ENCODE measurements at regions not wholly inside any gene's neighbourhood (a gene's known extent, or its start where the extent isn't known, plus 50 kb on each side); places are given as distances from the start of the nearest gene placed in this dataset.

DNA sequence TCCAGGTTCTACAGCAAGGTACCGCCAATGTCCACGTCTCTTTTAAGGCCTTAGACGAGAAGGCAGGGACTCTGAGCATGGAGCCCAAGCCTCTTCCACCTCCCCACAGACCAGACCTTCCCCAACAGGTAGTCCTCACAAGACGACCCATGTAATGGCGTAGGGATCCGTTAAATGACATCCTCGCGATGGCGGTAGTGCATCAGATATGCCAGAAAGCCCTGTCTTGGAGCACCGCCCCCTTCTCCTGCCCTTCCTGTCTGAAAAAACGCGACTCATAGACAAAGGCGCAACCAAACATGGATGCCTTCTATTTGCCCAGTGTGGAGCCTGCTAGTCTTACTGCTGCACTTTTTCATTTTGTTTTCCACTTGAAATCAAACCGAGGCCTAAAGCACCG, 185.4 kb downstream of the OR13H1 start:
- no peaks in the 10 kb centered on the region for H3K36me3 ChIP-seq (ENCODE audit: control insufficient read depth, insufficient read depth, low read length)
- H3K9me3 ChIP-seq (ENCODE audit: control insufficient read depth, low read length) = no peaks in the 10 kb centered on the region
- no peaks in the 10 kb centered on the region for H3K4me1 ChIP-seq (ENCODE audit: control insufficient read depth, insufficient read depth, low read length, poor library complexity, severe bottlenecking)
- H3K4me3 ChIP-seq (ENCODE audit: insufficient read depth, low read depth, low read length, poor library complexity, severe bottlenecking) = peak overlapping the region; percentile 46
- peak in 1 of 3 donors; percentile 75 for DNase-seq
- H3K27ac ChIP-seq (ENCODE audit: insufficient read depth, low read length, poor library complexity, severe bottlenecking) = no peak overlapping the region
- H3K27me3 ChIP-seq (replicated peaks; ENCODE audit: control insufficient read depth, insufficient read depth, low read length, poor library complexity, severe bottlenecking) = no peaks in the 10 kb centered on the region

DNA sequence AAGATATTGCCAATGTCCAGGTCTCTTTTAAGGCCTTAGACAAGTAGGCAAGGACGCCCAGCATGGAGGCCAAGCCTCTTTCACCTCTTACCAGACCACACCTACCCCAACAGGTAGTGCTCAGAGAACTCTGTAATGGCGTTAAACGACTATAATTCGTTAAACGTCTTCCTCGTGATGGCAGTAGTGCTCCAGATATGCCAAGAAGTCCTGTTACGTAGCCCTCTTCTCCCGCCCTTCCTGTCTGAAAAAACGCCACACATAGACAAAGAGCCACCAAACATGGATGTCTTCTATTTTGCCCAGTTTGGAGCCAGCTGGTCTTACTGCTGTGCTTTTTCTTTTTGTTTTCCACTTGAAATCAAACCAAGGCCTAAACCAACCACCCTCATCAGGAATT, 190.7 kb downstream of the OR13H1 start:
- no peaks in the 10 kb centered on the region for H3K27me3 ChIP-seq (replicated peaks; ENCODE audit: control insufficient read depth, insufficient read depth, low read length, poor library complexity, severe bottlenecking)
- no peak overlapping the region for H3K4me3 ChIP-seq (ENCODE audit: insufficient read depth, low read depth, low read length, poor library complexity, severe bottlenecking)
- no peaks in the 10 kb centered on the region for H3K4me1 ChIP-seq (ENCODE audit: control insufficient read depth, insufficient read depth, low read length, poor library complexity, severe bottlenecking)
- no peak overlapping the region for H3K27ac ChIP-seq (ENCODE audit: insufficient read depth, low read length, poor library complexity, severe bottlenecking)
- peak in 1 of 3 donors; percentile 41 for DNase-seq
- no peaks in the 10 kb centered on the region for H3K36me3 ChIP-seq (ENCODE audit: control insufficient read depth, insufficient read depth, low read length)
- no peaks in the 10 kb centered on the region for H3K9me3 ChIP-seq (ENCODE audit: control insufficient read depth, low read length)

GRCh38 chrX:131735127-131735526, 191.3 kb downstream of the OR13H1 start:
- Histone ChIP-seq H3K36me3 (ENCODE audit: control insufficient read depth, insufficient read depth, low read length) (no peaks in the 10 kb centered on the region), H3K9me3 (ENCODE audit: control insufficient read depth, low read length) (no peaks in the 10 kb centered on the region), H3K4me1 (ENCODE audit: control insufficient read depth, insufficient read depth, low read length, poor library complexity, severe bottlenecking) (no peaks in the 10 kb centered on the region), H3K27me3 (replicated peaks; ENCODE audit: control insufficient read depth, insufficient read depth, low read length, poor library complexity, severe bottlenecking) (no peaks in the 10 kb centered on the region), H3K4me3 (ENCODE audit: insufficient read depth, low read depth, low read length, poor library complexity, severe bottlenecking) (no peak overlapping the region), H3K27ac (ENCODE audit: insufficient read depth, low read length, poor library complexity, severe bottlenecking) (no peak overlapping the region)
- DNase-seq = no peak

DNA sequence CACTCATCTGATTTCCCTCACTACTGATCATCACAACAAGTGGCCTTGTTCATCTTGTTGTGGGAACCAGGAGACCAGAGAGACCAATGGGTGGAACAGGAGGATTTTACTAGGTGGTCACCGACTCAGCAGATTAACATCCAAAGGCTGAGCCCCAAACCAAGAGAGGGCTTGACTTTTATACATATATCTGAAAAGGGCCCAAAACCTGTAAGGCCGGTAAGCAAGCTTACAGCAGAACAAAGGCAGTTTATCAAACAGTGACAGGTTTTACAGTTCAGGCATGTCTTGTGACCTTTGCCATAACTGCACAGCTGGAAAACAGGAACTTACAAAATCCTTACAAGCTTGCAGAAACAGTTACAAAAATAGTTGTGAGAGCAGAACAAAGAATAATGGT, 195.9 kb downstream of the OR13H1 start:
- no peaks in the 10 kb centered on the region for H3K9me3 ChIP-seq (ENCODE audit: control insufficient read depth, low read length)
- no peaks in the 10 kb centered on the region for H3K27me3 ChIP-seq (replicated peaks; ENCODE audit: control insufficient read depth, insufficient read depth, low read length, poor library complexity, severe bottlenecking)
- H3K4me3 ChIP-seq (ENCODE audit: insufficient read depth, low read depth, low read length, poor library complexity, severe bottlenecking) = no peak overlapping the region
- H3K27ac ChIP-seq (ENCODE audit: insufficient read depth, low read length, poor library complexity, severe bottlenecking) = no peak overlapping the region
- no peak for DNase-seq
- H3K4me1 ChIP-seq (ENCODE audit: control insufficient read depth, insufficient read depth, low read length, poor library complexity, severe bottlenecking) = no peaks in the 10 kb centered on the region
- H3K36me3 ChIP-seq (ENCODE audit: control insufficient read depth, insufficient read depth, low read length) = no peaks in the 10 kb centered on the region

GRCh38 chrX:131741103-131741581, 197.3 kb downstream of the OR13H1 start:
- Histone ChIP-seq H3K36me3 (ENCODE audit: control insufficient read depth, insufficient read depth, low read length) (no peaks in the 10 kb centered on the region), H3K9me3 (ENCODE audit: control insufficient read depth, low read length) (no peaks in the 10 kb centered on the region), H3K4me1 (ENCODE audit: control insufficient read depth, insufficient read depth, low read length, poor library complexity, severe bottlenecking) (no peaks in the 10 kb centered on the region), H3K27me3 (replicated peaks; ENCODE audit: control insufficient read depth, insufficient read depth, low read length, poor library complexity, severe bottlenecking) (no peaks in the 10 kb centered on the region), H3K4me3 (ENCODE audit: insufficient read depth, low read depth, low read length, poor library complexity, severe bottlenecking) (peak overlapping the region; percentile 35), H3K27ac (ENCODE audit: insufficient read depth, low read length, poor library complexity, severe bottlenecking) (no peak overlapping the region)
- DNase-seq = peak in 1 of 3 donors; percentile 71

- H3K9me3 ChIP-seq (ENCODE audit: control insufficient read depth, low read length) = no peaks in the 10 kb centered on the region
- H3K27me3 ChIP-seq (replicated peaks; ENCODE audit: control insufficient read depth, insufficient read depth, low read length, poor library complexity, severe bottlenecking) = no peaks in the 10 kb centered on the region
- no peak for DNase-seq
- no peaks in the 10 kb centered on the region for H3K4me1 ChIP-seq (ENCODE audit: control insufficient read depth, insufficient read depth, low read length, poor library complexity, severe bottlenecking)
- no peaks in the 10 kb centered on the region for H3K36me3 ChIP-seq (ENCODE audit: control insufficient read depth, insufficient read depth, low read length)
- no peak overlapping the region for H3K27ac ChIP-seq (ENCODE audit: insufficient read depth, low read length, poor library complexity, severe bottlenecking)
- H3K4me3 ChIP-seq (ENCODE audit: insufficient read depth, low read depth, low read length, poor library complexity, severe bottlenecking) = peak overlapping the region; percentile 62
Measured at GRCh38 chrX:131745942-131746489, 202.1 kb downstream of the OR13H1 start.

- Histone ChIP-seq H3K9me3 (ENCODE audit: control insufficient read depth, low read length) (no peaks in the 10 kb centered on the region), H3K27me3 (replicated peaks; ENCODE audit: control insufficient read depth, insufficient read depth, low read length, poor library complexity, severe bottlenecking) (no peaks in the 10 kb centered on the region), H3K4me1 (ENCODE audit: control insufficient read depth, insufficient read depth, low read length, poor library complexity, severe bottlenecking) (no peaks in the 10 kb centered on the region), H3K27ac (ENCODE audit: insufficient read depth, low read length, poor library complexity, severe bottlenecking) (peak overlapping the region; percentile 30), H3K4me3 (ENCODE audit: insufficient read depth, low read depth, low read length, poor library complexity, severe bottlenecking) (peak overlapping the region; percentile 62), H3K36me3 (ENCODE audit: control insufficient read depth, insufficient read depth, low read length) (no peaks in the 10 kb centered on the region)
- peak in 1 of 3 donors; percentile 69 for DNase-seq
Measured at GRCh38 chrX:131746491-131746968, 202.7 kb downstream of the OR13H1 start.

- peak overlapping the region; percentile 62 for H3K4me3 ChIP-seq (ENCODE audit: insufficient read depth, low read depth, low read length, poor library complexity, severe bottlenecking)
- H3K27ac ChIP-seq (ENCODE audit: insufficient read depth, low read length, poor library complexity, severe bottlenecking) = peak overlapping the region; percentile 30
- no peaks in the 10 kb centered on the region for H3K4me1 ChIP-seq (ENCODE audit: control insufficient read depth, insufficient read depth, low read length, poor library complexity, severe bottlenecking)
- H3K27me3 ChIP-seq (replicated peaks; ENCODE audit: control insufficient read depth, insufficient read depth, low read length, poor library complexity, severe bottlenecking) = no peaks in the 10 kb centered on the region
- H3K36me3 ChIP-seq (ENCODE audit: control insufficient read depth, insufficient read depth, low read length) = no peaks in the 10 kb centered on the region
- no peaks in the 10 kb centered on the region for H3K9me3 ChIP-seq (ENCODE audit: control insufficient read depth, low read length)
- peak in 1 of 3 donors; percentile 69 for DNase-seq
Measured at GRCh38 chrX:131747173-131747572, 203.3 kb downstream of the OR13H1 start.

DNA sequence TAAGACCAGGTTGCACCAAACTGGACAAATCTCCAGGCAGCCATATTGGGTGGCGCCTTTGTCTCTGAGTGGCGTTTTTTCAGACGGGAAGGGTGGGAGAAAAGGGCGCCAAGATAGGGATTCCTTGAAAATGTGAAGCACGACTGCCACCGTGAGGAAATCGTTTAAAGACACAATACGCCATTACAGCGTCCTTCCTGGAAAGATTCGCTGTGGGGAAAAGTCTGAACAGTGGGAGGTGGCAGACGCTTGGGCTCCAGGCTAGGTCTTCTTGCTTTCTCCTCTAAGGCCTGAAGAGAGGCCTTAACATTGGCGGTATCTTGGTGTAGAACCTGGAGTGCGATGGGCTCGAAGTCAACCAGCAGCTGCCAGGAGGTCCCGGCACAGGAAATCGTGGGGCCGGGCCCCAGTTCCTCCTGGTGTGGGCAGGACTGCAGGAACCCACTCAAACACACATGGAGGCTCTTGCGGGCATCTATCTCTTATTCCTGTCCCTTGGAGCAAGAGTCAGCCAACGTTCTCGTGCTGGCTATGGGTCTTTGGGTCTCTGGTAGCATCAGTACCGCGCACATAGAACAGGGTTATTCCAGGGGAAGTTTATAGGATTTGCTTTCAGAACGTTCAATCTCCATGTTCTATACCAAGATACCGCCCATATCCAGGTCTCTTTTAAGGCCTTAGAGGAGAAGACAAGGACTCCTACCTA, 208.8 kb downstream of the OR13H1 start:
- H3K9me3 ChIP-seq (ENCODE audit: control insufficient read depth, low read length) = no peaks in the 10 kb centered on the region
- H3K36me3 ChIP-seq (ENCODE audit: control insufficient read depth, insufficient read depth, low read length) = no peaks in the 10 kb centered on the region
- H3K27ac ChIP-seq (ENCODE audit: insufficient read depth, low read length, poor library complexity, severe bottlenecking) = no peak overlapping the region
- H3K4me3 ChIP-seq (ENCODE audit: insufficient read depth, low read depth, low read length, poor library complexity, severe bottlenecking) = peak overlapping the region; percentile 54
- peak in 1 of 3 donors; percentile 64 for DNase-seq
- no peaks in the 10 kb centered on the region for H3K4me1 ChIP-seq (ENCODE audit: control insufficient read depth, insufficient read depth, low read length, poor library complexity, severe bottlenecking)
- H3K27me3 ChIP-seq (replicated peaks; ENCODE audit: control insufficient read depth, insufficient read depth, low read length, poor library complexity, severe bottlenecking) = no peaks in the 10 kb centered on the region

DNA sequence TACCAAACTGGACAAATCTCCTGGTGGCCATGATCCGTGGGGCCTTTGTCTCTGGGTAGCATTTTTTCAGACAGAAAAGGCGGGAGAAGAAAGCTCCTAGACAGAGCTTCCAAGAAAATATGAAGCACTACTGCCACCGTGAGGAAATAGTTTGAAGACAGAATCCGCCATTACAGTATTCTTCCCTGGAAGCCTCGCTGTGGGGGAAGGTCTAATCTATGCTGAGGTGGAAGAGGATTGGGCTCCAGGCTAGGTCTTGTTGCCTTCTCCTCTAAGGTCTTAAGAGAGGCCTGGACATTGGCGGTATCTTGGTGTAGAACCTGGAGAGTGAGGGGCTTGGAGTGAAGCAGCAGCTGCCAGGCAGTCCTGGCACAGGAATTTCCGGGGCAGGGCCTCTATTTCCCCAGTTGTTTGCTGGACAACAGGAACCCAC, 218.9 kb downstream of the OR13H1 start:
- Histone ChIP-seq H3K36me3 (ENCODE audit: control insufficient read depth, insufficient read depth, low read length) (no peaks in the 10 kb centered on the region), H3K4me3 (ENCODE audit: insufficient read depth, low read depth, low read length, poor library complexity, severe bottlenecking) (peak overlapping the region; percentile 39), H3K27ac (ENCODE audit: insufficient read depth, low read length, poor library complexity, severe bottlenecking) (no peak overlapping the region), H3K9me3 (ENCODE audit: control insufficient read depth, low read length) (no peaks in the 10 kb centered on the region), H3K27me3 (replicated peaks; ENCODE audit: control insufficient read depth, insufficient read depth, low read length, poor library complexity, severe bottlenecking) (no peaks in the 10 kb centered on the region), H3K4me1 (ENCODE audit: control insufficient read depth, insufficient read depth, low read length, poor library complexity, severe bottlenecking) (no peaks in the 10 kb centered on the region)
- peak in 1 of 3 donors; percentile 29 for DNase-seq
